Calu3 (cell line): ENCODE measurements at regions not wholly inside any gene's neighbourhood (a gene's known extent, or its start where the extent isn't known, plus 50 kb on each side); places are given as distances from the start of the nearest gene placed in this dataset.

Source experiments
- BruUV-seq: library from RNA; stranded (reverse); fragments of 400-500 nt; replicated peaks from 2 replicates; lab custom pipeline; 2021; lab: Mats Ljungman, UMichigan
- CTCF ChIA-PET: fragments of 300-600 bp; sonication (Branson Sonifier 250); formaldehyde crosslinking; loops from one replicate; lab custom pipeline; 2022; ENCODE audit warnings: antibody characterized with exemption; lab: Charles Lee
- DNase-seq: peaks from one replicate; pipeline ENCODE4 v3.0.0; 2022
- H3K27ac Mint-ChIP-seq: one replicate; pipeline ENCODE4 v1.8.0; 2022; ENCODE audit warnings: mixed read lengths; ENCODE audit not compliant: unreplicated experiment
- H3K27me3 Mint-ChIP-seq: one replicate; pipeline ENCODE4 v1.8.0; 2022; ENCODE audit warnings: mixed read lengths; ENCODE audit not compliant: unreplicated experiment
- H3K36me3 Mint-ChIP-seq: one replicate; pipeline ENCODE4 v1.8.0; 2022; ENCODE audit warnings: mild to moderate bottlenecking, moderate library complexity, mixed read lengths; ENCODE audit not compliant: insufficient read depth, unreplicated experiment
- H3K4me1 Mint-ChIP-seq: one replicate; pipeline ENCODE4 v1.8.0; 2022; ENCODE audit warnings: mild to moderate bottlenecking, low read depth, mixed read lengths; ENCODE audit not compliant: unreplicated experiment
- H3K4me3 Mint-ChIP-seq: one replicate; pipeline ENCODE4 v1.8.0; 2022; ENCODE audit warnings: mild to moderate bottlenecking, low read depth, moderate library complexity, mixed read lengths; ENCODE audit not compliant: unreplicated experiment
- H3K9me3 Mint-ChIP-seq: one replicate; pipeline ENCODE4 v1.8.0; 2022; ENCODE audit warnings: low read depth, mixed read lengths; ENCODE audit not compliant: unreplicated experiment
- CTCF ChIP-seq: fragments of 200-600 bp; IDR thresholded peaks from one replicate; pipeline ENCODE4 v1.8.0; 2022; ENCODE audit warnings: antibody characterized with exemption; ENCODE audit not compliant: unreplicated experiment
- intact Hi-C: fragments of 100-400 bp; cut with micrococcal nuclease; formaldehyde crosslinking; loops from one replicate; pipeline ENCODE4 v1.10.0; 2022; ENCODE audit not compliant: unreplicated experiment

GRCh38 chr17:73973586-73974409, 229.7 kb upstream of the RPL38 start:
- no peaks in the 10 kb centered on the region for H3K9me3 Mint-ChIP-seq
- no peaks in the 10 kb centered on the region for H3K36me3 Mint-ChIP-seq
- no TSS peak for BruUV-seq
- CTCF ChIA-PET: no interaction called here
- DNase-seq: no peak
- peaks cover 89% of the 10 kb centered on the region for H3K27me3 Mint-ChIP-seq
- no peak overlapping the region for H3K27ac Mint-ChIP-seq
- no peaks in the 10 kb centered on the region for H3K4me1 Mint-ChIP-seq
- no peak for TF ChIP-seq CTCF
- no peak overlapping the region for H3K4me3 Mint-ChIP-seq
- intact Hi-C loops: no loop called here

GRCh38 chr17:73974536-73974935, 228.9 kb upstream of the RPL38 start:
- no peaks in the 10 kb centered on the region for H3K36me3 Mint-ChIP-seq
- DNase-seq: no peak
- CTCF ChIA-PET: interaction anchor here (0.7 kb wide), 2 partner anchors 473 to 543 kb away, joined by 4 to 5 read pairs; no protein-coding TSS in a partner anchor
- no TSS peak for BruUV-seq
- peaks cover 87% of the 10 kb centered on the region for H3K27me3 Mint-ChIP-seq
- no peak overlapping the region for H3K4me3 Mint-ChIP-seq
- H3K27ac Mint-ChIP-seq: no peak overlapping the region
- no peaks in the 10 kb centered on the region for H3K9me3 Mint-ChIP-seq
- no peak for TF ChIP-seq CTCF
- no peaks in the 10 kb centered on the region for H3K4me1 Mint-ChIP-seq
- intact Hi-C loops: no loop called here

- H3K9me3 Mint-ChIP-seq: no peaks in the 10 kb centered on the region
- no peak for TF ChIP-seq CTCF
- H3K4me1 Mint-ChIP-seq: no peaks in the 10 kb centered on the region
- H3K27me3 Mint-ChIP-seq: peaks cover 87% of the 10 kb centered on the region
- intact Hi-C loops: no loop called here
- no peaks in the 10 kb centered on the region for H3K36me3 Mint-ChIP-seq
- no peak overlapping the region for H3K4me3 Mint-ChIP-seq
- CTCF ChIA-PET: no interaction called here
- no peak for DNase-seq
- no peak overlapping the region for H3K27ac Mint-ChIP-seq
- no TSS peak for BruUV-seq
Measured at GRCh38 chr17:73976147-73976546, 227.3 kb upstream of the RPL38 start.

- intact Hi-C loops: no loop called here
- DNase-seq: no peak
- H3K4me1 Mint-ChIP-seq: no peaks in the 10 kb centered on the region
- no peak for TF ChIP-seq CTCF
- H3K27me3 Mint-ChIP-seq: peaks cover 89% of the 10 kb centered on the region
- H3K9me3 Mint-ChIP-seq: no peaks in the 10 kb centered on the region
- H3K4me3 Mint-ChIP-seq: no peak overlapping the region
- CTCF ChIA-PET: no interaction called here
- no peak overlapping the region for H3K27ac Mint-ChIP-seq
- no peaks in the 10 kb centered on the region for H3K36me3 Mint-ChIP-seq
- no TSS peak for BruUV-seq
Measured at GRCh38 chr17:73976676-73977521, 226.6 kb upstream of the RPL38 start.
